Left lung (tissue), 4 donors: ENCODE measurements at regions not wholly inside any gene's neighbourhood (a gene's known extent, or its start where the extent isn't known, plus 50 kb on each side); places are given as distances from the start of the nearest gene placed in this dataset.
"Not testable (repeated sequence)": the region's sequence is repeated elsewhere in the genome, so short reads cannot be mapped to it uniquely, and the experiment has no call there.

ENCODE experiments used
- ATAC-seq: fragments of 200-7000 bp; cut with Tn5 transposase; one replicate; pipeline ENCODE4 v1.9.1; 2020; ENCODE audit warnings: moderate library complexity
- DNase-seq, 4 donors: peaks; one replicate each; pipeline ENCODE4 v3.0.0-alpha.2; 2013 to 2020
- H3K27ac ChIP-seq, 2 donors: fragments of 200-600 bp; sonication (generic) in 1 of 2; one replicate each; pipeline versions ENCODE4 v1.5.0 to v1.8.0; 2020 to 2021
- H3K27me3 ChIP-seq, 2 donors: fragments of 200-600 bp; sonication (generic) in 1 of 2; one replicate each; pipeline versions ENCODE4 v1.5.0 to v1.8.0; 2020 to 2021
- H3K36me3 ChIP-seq, 2 donors: fragments of 200-600 bp; sonication (generic) in 1 of 2; one replicate each; pipeline versions ENCODE4 v1.5.0 to v1.8.0; 2020 to 2021
- H3K4me1 ChIP-seq, 2 donors: fragments of 200-600 bp; one replicate each; pipeline ENCODE4 v1.8.0; 2021
- H3K4me3 ChIP-seq, 2 donors: fragments of 200-600 bp; sonication (generic) in 1 of 2; one replicate each; pipeline versions ENCODE4 v1.5.0 to v1.8.0; 2020 to 2021; ENCODE audit warnings: mild to moderate bottlenecking in 1 of 2
- H3K9me3 ChIP-seq, 2 donors: fragments of 200-600 bp; sonication (generic) in 1 of 2; one replicate each; pipeline versions ENCODE4 v1.5.0 to v1.8.0; 2020 to 2021
- CTCF ChIP-seq, 2 donors: fragments of 200-600 bp; sonication (generic) in 1 of 2; IDR thresholded peaks; one replicate each; pipeline versions ENCODE4 v1.5.0 to v1.8.0; 2021; ENCODE audit warnings: antibody characterized with exemption in 2 of 2
- intact Hi-C, 2 donors: fragments of 100-400 bp; cut with DNase I; formaldehyde crosslinking; loops; one replicate each; pipeline versions ENCODE4 v1.11.2 to v1.14.2; 2022
- donor health status: DM: no; HTN: yes; CAD: no.
- donor health status: DM: no; HTN: no; CAD: no.

GRCh38 chr22:19599626-19600243 is 75.5 kb upstream of the CLDN5 start:
- Histone ChIP-seq H3K27me3 (no peaks in the 10 kb centered on the region), H3K36me3 (no peaks in the 10 kb centered on the region), H3K9me3 (no peaks in the 10 kb centered on the region), H3K4me1 (peaks cover 3 to 19% of the 10 kb centered on the region in 2 donors), H3K27ac (peak overlapping the region in 1 of 2 donors; percentile 21), H3K4me3 (no peak overlapping the region)
- ATAC-seq, result no peak
- no peak for TF ChIP-seq CTCF (IDR thresholded peaks at IDR 0.05)
- no peak for DNase-seq
- intact Hi-C loops, result no loop called here

DNA sequence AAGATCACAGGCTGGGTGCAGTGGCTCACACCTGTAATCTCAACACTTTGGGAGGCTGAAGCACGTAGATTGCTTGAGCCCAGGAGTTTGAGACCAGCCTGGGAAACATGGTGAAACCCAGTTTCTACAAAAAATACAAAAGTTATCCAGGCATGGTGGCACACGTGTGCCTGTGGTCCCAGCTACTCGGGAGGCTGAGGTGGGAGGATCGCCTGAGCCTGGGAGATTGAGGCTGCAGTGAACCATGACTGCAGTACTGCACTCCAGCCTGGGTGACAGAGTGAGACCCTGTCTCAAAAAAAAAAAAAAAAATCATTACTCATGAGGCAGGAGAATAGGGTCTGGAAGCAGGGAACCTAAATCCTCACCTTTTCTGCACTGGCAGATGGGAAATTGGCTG is 79.1 kb upstream of the CLDN5 start:
- ATAC-seq, H3K27ac ChIP-seq, H3K4me3 ChIP-seq, H3K9me3 ChIP-seq, H3K36me3 ChIP-seq, intact Hi-C loops, DNase-seq: not testable (repeated sequence)
- H3K4me1 ChIP-seq, result peaks cover under 1 to 13% of the 10 kb centered on the region in 2 donors
- peaks cover 0 to 19% of the 10 kb centered on the region in 2 donors for H3K27me3 ChIP-seq

DNA sequence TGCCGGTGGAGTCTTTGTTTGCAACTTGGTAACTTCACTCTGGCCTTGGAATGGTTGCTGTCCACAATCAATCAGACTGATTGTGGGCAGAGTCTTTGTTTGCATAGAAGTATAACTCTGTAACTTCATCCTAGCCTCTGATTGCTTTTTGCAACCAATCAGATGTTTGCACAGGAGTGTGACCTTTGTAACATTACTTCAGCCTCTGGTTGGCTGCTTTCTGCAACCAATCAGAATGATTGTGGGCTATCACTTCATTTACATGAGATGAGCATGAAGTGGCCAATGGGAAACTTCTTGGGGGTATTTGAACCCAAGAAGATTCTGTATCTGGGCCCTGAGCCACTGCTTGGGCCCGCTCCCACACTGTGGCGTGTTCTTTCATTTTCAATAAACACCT is 79.6 kb upstream of the CLDN5 start:
- Histone ChIP-seq H3K4me1 (peaks cover 0 to 9% of the 10 kb centered on the region in 2 donors), H3K27me3 (peaks cover 0 to 20% of the 10 kb centered on the region in 2 donors)

DNA sequence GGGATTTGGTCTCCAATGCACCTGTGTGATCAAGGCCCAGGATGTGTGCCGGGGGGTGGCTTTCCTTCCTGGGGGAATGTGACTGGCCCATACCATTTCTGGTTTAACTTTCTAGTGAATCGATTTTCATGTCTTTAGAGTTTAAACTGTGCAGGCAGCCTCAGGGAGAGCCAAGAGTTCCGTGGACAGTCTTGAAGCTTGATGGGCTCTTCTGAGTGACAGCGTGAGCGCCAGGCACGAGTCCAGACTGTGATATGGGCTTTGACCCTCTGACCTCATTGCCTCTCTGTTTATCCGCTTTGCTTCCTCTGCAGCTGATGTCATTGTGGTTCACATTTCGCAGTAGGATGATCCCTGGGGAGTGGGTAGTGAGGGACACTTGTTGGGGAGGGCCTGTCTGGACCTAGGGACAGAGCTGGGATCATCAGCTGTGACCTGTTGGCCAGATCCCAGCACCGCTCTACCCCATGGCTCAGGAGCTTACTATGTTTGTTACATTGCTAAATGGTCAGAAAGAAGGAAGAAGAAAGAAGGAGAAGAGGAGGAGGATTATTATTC is 80.6 kb upstream of the CLDN5 start:
- TF ChIP-seq CTCF (IDR thresholded peaks at IDR 0.05), result no peak
- no peak overlapping the region for H3K27ac ChIP-seq
- no peaks in the 10 kb centered on the region for H3K36me3 ChIP-seq
- H3K9me3 ChIP-seq, result no peaks in the 10 kb centered on the region
- H3K4me1 ChIP-seq, result peaks cover 0 to 7% of the 10 kb centered on the region in 2 donors
- no peak for DNase-seq
- H3K4me3 ChIP-seq, result no peak overlapping the region
- intact Hi-C loops, result no loop called here
- H3K27me3 ChIP-seq, result peaks cover 0 to 20% of the 10 kb centered on the region in 2 donors
- ATAC-seq, result no peak

More for the DNA sequence above, 79.6 kb upstream of the CLDN5 start:
- no peak for DNase-seq
- intact Hi-C loops, result no loop called here
- Histone ChIP-seq H3K36me3 (no peaks in the 10 kb centered on the region), H3K4me3 (no peak overlapping the region), H3K27ac (no peak overlapping the region), H3K9me3 (no peaks in the 10 kb centered on the region)
- TF ChIP-seq CTCF (IDR thresholded peaks at IDR 0.05), result no peak
- no peak for ATAC-seq

DNA sequence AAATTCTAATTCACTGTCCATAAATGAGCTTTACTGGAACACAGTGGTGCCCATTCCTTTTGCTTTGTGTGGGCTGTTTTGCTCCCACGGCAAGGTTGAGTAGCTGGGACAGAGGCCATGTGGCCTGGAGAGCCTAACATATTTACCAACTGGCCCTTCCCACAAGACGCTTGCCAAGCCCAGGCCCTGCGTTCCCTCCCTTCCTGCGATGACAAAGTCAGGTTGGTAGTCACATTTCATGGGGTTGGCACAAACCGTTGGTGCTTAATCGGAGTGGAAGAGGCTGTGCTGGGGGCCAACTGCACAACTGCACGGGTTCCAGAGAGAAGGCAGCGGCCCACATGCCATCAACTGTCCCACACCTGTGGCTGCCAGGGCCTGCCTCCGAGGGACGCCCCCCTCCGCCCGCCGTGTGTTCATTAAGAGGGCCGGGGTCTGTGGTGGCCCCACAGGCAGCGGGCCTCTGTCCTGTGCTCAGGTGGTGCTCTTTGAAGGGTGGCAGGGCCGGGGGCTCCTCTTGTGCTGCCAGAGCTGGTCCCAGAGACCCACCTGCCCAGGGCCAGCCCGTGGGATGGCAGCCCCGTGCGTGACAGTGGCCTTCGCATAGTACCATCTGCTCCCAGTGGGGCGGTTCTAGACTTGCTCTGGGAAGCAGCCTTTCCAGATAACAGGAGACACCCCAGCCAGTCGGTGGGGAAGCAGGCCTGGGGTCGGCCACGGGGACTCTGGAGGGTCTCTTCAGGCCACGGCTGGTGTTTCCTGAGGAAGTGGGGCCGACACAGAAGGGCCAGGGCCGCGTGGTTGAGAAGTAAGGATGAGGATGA is 81.5 kb upstream of the CLDN5 start:
- no peak for ATAC-seq
- Histone ChIP-seq H3K4me3 (no peak overlapping the region), H3K36me3 (no peaks in the 10 kb centered on the region), H3K9me3 (no peaks in the 10 kb centered on the region), H3K27ac (no peak overlapping the region), H3K4me1 (peaks cover 0 to 7% of the 10 kb centered on the region in 2 donors), H3K27me3 (peaks cover 0 to 20% of the 10 kb centered on the region in 2 donors)
- intact Hi-C loops, result no loop called here
- no peak for DNase-seq
- TF ChIP-seq CTCF (IDR thresholded peaks at IDR 0.05), result no peak
